D341Med (cell line): ENCODE measurements at regions not wholly inside any gene's neighbourhood (a gene's known extent, or its start where the extent isn't known, plus 50 kb on each side); places are given as distances from the start of the nearest gene placed in this dataset.
"Not testable (repeated sequence)": the region's sequence is repeated elsewhere in the genome, so short reads cannot be mapped to it uniquely, and the experiment has no call there.

ENCODE experiments used
- DNase-seq: peaks from one replicate; pipeline ENCODE4 v3.0.0; 2012; ENCODE audit warnings: low spot score

DNA sequence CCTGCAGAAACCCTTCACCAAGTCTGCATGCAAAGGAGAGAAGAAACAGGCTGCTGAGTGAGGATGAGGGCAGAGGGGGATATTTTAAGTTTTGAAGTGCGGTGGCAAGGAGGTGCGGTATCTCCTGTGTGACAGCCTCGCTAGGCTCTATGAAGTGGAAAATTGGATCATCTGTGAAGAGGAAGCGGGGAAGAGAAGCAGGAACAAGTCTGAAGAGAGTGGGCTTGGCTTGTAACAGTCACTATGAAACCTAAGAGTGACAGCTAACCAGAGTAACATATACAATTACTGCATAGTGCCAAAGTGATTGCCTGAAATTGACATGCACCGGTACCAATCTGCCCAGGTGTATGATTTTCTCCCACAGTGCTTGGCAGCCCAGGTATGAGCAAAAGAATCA is 287.5 kb upstream of the KLF14 start:
- DNase-seq, result no peak

DNA sequence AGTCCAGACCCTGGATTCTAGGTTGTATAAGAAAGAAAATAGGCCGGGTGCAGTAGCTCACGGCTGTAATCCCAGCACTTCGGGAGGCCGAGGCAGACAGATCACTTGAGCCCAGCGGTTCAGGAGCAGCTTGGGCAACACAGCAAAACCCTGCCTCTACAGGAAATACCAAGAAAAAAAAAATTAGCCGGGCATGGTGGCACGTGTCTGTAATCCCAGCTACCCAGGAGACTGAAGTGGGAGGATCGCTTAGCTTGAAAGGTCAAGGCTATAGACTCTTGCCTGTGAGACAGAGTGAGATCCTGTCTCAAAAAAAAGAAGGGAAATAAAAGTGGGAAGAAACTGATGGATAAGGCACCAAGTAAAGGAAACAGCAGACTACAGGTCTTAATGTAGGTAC is 287.9 kb upstream of the KLF14 start:
- DNase-seq, result no peak

DNA sequence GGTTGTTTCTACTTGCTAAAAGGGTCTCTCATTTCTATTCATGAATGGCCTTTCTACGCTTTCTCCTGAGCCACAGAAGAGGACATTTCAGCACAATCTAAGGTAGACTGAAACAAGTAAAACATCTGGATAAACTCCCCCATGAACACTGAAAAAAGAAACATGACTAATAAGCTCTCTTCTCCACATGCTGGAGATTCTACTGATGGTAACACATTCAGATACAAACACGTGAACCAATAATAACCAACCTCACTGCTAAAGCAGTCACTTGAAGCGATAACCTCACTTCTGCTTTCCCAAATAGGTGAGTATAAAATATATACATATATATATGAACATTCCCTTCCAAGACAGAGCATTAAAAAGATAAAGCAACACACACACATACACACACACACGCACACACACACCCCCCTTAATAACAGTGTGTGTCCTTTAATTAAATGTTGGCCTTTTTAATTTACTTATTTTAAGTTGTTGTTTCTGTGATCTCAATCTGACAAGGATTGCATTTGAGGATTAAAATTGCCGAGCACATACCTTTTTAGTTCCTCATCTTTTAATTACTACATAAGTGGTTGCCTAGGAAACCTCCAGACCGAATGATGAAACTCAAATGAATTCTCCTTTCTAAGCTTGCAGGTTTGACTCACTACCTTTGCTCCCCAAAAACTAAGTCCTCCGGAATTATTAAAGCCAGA is 292.4 kb upstream of the KLF14 start:
- no peak for DNase-seq

DNA sequence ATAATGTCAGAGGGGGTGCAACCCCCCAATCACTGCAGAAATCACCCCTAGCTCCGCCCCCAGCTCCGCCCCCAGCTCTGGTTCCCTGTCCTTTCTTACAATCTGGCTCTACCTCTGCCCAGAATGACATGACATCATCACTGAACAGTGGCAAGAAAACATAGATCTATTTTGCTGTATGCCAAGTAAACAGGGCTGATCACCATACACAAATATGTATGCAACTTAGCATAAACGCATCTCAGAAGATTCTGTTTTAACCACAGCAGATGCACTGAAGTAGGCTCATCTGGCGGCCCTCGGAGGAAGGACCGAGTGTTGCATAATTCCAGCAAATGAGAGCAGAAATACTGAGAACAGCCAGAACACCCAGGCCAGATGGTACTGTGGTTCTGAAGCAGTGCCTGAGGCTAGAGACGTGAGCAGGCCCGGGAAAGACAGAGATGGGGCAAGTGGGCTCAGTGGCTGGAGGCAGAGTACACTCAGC is 293.3 kb upstream of the KLF14 start:
- no peak for DNase-seq

DNA sequence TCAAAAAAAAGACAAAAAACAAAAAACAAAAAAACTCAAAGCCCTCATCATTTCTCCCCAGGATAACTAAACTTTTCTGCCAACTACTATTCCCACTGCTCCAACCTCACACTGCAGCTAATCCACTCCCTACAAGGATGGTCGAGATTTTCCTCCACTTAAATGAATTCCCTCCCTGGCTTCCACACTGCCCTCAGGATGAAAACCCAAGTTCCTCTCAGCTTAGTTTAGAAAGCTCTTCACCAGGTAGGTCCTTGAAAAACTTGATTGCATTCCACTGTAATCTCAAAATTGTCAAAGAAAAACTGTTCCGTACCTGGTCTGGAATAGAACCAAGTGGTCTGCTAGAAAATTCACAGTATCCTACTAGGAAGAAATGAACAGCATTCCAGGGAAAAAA is 294.3 kb upstream of the KLF14 start:
- no peak for DNase-seq

DNA sequence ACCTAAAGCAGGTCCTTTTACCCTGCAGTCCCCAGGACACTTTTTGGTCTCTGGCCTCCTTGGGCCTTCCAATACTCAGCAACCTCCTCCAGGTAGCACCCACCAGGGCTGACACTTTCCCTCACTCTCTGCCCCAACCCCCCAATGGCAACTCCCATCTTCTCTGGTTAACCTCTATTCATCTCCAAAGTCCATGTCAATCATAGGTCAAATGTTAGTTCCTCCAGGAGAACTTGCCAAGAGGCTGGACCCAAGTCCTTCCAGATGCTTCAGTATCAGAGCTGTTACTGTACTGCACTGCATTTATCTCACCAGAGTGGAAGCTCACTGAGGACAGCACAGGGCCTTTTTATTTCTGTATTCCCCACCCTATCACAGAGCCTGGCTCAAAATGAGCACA is 295.0 kb upstream of the KLF14 start:
- no peak for DNase-seq

DNA sequence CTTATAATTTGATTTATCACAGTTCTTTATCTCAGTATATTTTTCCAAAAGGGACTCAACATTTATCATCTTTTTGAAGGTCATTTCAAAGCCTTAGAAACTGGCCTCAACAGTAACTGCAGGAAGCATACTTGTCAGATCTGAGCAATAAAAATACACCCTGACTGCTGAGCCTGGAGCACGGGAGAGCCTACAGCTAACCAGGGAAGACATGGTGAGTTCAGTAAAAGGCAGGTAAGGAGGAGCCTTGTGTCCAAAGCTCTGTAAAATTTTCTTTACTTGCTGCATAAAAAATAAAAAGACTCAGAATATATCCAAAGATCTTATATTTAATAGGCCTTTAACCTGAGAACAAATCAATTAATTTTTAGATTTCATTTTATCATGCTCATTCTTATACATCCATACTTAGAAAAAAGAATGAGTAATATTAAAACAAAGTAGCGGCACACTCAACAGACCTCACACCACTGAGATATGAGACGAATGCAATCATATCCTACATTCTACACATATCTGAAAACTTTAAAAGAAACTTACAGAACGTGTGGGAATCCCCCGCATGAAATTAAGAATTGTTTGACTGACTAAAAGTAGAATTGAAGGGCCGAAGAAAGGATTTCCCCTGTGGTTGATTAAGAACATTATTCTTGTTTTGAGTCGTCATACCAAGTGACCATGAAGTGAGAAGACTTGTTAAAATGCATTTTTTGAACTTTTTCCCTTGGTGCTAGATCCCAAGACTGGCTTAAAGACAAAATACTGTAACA is 296.4 kb upstream of the MKLN1 start:
- no peak for DNase-seq

DNA sequence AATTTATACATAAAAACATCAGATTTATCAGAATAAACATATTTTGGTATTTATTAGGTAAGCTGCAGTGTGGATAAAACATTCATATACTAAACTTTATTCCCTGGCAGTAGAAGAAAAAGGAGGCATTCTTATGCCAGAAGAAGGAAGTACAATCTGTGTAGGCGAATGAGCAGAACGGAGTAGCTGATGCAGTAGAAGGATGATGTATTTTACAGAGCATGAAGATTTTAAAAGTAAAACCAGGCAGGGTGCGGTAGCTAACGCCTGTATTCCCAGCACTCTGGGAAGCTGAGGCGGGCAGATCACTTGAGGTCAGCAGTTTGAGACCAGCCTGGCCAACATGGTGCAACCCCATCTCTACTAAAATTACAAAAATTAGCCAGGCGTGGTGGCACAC is 294.9 kb upstream of the MKLN1 start:
- DNase-seq, result no peak

DNA sequence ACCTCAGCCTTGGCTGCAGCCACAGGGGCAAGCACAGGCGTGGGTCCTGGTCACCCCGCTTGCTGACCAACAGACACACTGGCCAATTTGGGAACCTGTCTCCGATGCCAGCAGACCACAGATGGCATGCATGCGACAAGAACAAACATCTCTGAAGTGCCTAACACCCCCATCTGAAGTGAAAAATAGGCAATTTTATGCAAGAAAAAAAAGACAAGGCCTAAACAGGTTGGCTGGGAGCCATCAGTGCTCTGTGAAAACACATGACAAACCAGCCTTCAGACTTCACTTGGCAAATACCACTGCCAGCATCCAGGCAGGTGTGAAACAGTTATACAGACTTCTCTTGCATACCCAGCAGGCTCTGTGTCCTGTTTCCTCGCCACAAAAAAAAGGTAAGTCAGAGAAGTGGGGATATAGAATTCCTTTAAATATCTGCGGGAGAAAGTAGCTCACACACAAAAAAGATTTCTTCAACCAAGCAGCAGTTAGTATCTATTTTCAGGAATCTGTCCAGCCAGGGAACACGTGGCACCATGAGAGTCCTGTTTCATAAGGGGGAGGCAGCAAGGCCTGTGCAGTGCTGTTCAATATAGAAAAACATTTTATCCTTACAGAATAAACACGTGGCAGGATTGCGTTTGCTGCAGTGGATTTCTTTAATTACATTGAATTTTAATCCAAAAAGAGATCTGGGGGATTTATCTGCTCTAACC is 293.4 kb upstream of the MKLN1 start:
- DNase-seq, result no peak

DNA sequence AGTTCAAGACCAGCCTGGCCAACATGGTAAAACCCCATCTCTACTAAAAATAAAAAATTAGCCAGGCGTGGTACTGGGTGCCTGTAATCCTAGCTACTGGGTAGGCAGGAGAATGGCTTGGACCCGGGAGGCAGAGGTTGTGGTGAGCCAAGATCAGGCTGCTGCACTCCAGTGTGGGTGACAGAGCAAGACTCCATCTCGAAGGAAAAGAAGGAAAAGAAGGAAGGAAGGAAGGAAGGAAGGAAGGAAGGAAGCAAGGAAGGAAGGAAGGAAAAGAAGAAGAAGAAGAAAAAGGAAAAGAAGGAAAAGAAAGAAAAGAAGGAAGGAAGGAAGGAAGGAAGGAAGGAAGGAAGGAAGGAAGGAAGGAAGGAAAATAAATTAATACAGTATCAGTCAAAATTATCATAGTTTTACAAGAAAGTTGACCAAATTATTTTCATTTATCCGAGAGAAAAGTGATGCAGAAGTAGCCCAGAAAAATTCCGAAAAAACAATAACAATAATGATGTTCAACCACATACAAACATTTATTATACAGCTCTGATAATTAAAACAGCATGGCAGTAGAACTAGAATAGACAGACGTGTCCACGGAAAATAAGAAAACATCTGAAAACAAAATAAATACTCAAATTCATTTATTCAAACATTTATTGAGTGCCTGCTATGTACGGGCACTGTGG is 292.4 kb upstream of the MKLN1 start:
- DNase-seq, result no peak

DNA sequence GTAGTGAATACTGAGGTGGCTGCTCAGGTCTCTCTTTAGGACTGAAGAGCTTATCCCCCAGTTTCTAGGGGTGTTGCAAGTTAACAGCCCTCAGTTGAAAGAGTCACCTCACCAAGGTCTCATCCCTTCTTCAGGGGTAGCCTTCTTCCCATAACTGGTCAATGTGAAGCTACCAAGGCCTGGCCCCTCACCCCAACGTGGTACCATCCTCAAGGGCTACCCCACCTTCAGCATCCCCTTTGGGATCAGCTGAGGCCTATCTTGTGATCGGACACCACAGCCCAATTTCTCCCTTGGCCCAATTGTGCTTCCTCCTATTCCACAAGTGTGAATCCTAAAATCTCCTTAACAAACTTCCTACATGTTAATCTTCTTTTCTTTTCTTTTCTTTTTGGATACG is 289.5 kb upstream of the MKLN1 start:
- DNase-seq, result no peak

DNA sequence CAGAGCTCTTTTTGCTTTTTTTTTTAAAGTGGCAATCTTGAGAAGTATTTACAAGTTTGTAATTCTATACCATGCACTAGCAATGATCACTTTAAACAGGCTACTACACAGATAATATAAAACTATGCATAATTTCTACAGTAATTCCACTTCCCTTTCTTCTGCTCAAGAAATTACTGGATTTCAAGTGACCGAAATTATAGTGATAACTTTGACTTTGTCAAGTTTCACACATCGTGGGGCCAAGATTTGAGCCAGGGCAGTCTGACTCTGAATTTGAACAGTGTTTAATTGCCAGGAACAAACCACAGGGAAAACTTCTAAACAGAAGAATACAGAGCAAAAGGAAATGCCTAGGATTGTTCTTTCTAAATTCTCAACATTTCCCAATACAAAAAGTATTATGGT is 288.3 kb upstream of the MKLN1 start:
- no peak for DNase-seq

DNA sequence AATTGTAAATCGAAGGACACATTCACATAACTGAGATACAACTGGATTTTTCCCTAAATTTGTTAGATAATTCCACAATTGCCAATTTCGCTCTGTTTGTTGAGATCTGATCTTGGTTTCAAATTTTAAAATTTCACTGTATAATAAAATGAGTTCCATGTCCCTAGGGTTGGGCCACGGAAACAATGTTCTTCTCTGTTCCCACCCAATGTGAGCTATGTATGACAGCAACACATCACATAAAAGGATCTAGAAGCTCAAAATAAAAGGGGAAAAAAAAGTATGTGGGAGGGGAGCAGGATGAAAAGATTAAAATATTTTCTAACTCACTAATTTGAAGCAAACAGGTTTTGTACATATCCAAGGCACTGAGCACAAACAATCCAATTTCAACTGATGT is 287.8 kb upstream of the MKLN1 start:
- DNase-seq, result no peak

DNA sequence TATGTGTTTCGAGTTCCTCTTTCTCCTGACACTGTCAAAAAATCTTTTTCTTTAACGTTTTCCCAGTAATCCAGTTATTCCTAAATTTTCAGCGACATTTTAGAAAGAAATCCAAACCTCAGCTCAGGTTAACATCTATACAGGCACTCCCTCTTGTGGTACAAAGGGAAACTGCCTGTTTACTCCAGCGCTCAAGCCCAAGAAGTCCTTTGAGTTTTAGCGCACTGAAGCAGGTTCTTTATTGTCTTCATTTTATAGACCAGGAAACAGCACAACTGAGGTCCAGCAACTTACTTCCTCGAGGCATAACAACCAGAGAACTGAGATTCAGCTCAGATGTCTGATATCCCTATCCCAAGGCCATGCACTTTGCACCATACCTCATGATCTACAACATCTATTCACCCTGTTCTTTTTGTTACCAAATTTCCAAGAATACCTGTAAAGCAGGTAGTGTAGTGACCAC is 287.2 kb upstream of the MKLN1 start:
- DNase-seq, result peak; percentile 66

DNA sequence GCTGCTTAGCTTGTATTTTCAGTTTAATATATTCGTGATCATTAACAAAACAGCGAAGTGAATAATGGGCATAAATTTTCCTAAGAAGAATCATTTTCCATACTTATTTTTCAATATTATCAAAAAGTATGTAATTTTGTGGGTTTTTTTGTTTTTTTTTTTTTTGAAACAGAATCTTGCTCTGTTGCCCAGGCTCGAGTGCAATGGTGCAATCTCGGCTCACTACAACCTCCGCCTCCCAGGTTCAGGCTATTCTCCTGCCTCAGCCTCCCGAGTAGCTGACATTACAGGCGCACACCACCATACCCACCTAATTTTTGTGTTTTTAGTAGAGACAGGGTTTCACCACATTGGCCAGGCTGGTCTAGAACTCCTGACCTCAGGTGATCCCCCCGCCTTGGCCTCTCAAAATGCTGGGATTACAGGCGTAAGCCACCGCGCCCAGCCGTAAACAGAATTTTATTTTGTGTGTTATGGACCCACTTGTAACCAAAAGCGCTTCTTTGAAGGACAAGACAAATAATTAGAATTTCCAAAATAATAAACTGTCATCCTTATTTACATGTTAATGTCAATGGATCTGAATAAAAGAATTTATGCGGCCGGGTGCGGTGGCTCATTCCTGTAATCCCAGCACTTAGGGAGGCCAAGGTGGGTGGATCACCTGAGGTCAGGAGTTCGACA is 286.5 kb upstream of the MKLN1 start:
- not testable (repeated sequence) for DNase-seq

DNA sequence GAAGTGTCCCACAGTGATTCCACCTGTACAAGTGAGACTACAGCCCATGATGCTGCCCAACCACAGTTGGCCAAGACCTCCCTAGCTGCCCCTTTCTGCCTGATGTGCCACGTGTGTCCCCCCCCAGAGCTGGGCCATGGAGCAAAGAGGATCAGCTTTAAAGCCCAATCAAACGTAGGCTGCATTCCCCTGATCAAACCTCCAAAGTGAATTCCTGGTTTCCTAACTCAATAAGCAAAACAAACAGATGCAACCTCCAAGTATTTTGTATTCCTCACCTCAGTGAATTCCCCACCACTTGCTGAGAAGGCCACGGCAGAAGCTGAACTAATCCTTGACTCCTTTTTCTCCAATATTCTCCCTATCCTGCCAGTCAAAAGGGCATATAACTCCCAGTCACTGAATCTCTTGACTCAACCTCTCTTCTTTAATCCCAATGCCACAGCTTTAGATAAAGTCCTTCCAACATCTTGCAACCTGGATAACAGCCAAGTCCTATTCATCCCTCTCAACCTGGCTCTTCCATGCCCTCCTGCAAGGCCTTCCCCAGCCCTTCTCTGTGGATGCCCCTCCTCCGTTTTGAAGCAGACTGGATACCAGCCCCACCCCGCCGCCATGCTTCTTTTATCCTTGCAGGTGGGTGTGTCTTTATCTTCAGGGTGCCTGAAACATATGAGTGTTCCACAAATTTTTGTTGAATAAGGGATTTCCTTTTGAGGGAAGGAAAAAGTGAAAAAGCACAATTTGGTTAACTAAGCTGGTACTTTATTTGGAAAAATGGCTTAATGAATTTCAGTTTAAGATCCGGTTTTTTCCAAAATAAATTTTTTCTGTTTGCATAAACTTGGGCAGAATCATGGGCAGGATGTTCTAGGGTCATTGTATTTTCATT is 285.2 kb upstream of the MKLN1 start:
- DNase-seq, result no peak

DNA sequence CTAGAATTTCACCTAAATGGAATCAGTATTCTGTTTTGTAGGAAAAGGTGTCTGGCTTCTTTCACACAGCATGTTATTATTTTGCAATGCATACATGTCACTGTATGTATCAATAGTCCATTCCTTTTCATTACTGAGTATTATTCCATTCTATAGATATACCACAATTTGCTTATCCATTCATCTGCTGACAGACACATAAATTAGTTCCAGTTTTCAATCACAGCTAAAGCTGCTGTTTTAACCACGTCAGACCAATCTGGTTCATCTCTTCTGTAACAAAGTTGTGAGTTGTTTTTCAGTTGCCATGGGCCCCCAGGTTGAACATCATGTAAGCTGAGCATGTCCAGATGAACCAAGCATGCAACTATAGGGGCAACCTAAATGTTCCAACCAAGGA is 282.1 kb upstream of the MKLN1 start:
- no peak for DNase-seq

DNA sequence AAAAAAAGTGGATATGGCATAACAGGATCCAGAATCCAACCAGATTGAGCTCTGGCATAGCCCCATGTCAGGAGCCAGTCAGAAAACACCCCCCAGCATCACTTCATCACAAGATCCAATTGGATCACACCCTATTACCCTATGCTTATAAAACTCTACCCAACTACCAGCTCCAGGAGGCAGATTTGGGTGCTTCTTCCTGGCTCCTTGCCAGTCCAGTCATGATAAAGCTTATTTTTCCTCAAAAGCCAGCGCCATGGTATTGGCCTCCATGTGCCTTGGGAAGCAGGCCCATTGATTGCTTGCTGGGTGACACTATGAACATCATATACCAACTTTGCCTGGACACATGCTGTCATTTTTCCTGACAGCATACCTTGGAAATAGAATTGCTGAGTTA is 281.4 kb upstream of the MKLN1 start:
- no peak for DNase-seq

DNA sequence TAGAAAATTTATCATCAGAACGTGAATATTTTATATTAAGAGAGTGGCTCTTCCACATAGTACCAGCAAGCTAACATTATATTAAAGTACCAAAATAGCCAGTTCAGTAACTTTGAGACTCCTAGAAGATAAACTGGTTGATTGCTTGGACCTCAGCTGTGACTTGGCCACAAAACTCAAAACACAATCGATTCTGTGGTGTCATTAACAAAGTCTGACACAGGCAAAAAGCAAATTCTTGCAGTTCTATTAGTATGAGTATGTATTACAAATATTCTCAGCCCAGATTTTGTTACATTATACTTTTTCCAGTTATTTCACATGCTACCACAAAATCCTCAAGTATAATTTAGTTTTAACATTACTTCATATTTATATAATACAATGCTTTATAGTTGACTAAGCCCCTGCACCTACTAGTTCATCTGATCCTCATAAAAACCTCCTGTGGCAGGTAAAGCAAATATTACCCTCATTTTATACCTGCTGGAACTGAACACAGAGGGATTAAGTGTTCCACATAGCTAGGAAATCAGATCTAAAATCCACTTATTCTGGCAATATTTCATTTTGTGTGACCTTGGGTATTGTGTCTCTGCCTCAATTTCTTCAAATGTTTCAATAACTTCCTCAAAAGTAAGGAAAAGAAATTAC is 279.9 kb upstream of the MKLN1 start:
- no peak for DNase-seq

DNA sequence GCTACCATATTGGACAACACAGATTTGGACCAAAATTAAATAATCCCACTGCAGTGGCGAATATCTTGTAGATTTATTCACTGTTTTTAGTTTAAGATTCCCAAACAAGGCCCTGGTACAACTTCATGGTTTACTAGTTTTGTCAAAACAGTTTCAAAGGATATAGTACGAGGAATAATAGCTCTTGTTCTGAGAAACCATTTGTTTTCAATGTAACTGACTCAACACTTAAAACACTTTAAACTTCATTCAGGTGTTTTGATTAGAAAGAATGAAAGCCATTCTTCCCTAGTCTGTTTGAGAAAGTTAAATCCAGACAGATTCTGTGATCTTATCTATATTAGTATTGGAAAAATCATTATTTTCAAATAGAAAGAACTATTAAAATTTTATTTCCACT is 276.4 kb upstream of the MKLN1 start:
- no peak for DNase-seq
